NOMO-1 treated with DMSO at 0.1 percent for 48 hours (cell line): ENCODE measurements at regions not wholly inside any gene's neighbourhood (a gene's known extent, or its start where the extent isn't known, plus 50 kb on each side); places are given as distances from the start of the nearest gene placed in this dataset.

Experiments used
- DNase-seq: peaks from one replicate; lab custom pipeline; 2025; ENCODE audit not compliant: unreplicated experiment; lab: John Stamatoyannopoulos, UW

- no peak for DNase-seq
Measured at GRCh38 chr2:175574069-175574468, 392.6 kb upstream of the ATP5MC3 start.

GRCh38 chr2:175571078-175571653 is 389.7 kb upstream of the ATP5MC3 start:
- DNase-seq, result no peak

- DNase-seq, result no peak
Measured at GRCh38 chr2:175568109-175568730, 386.7 kb upstream of the ATP5MC3 start.

- DNase-seq, result peak; percentile 27
Measured at GRCh38 chr2:175567435-175568061, 386.0 kb upstream of the ATP5MC3 start.

GRCh38 chr2:175560521-175561169 is 379.1 kb upstream of the ATP5MC3 start:
- no peak for DNase-seq

- DNase-seq, result no peak
Measured at GRCh38 chr2:175559613-175560012, 378.1 kb upstream of the ATP5MC3 start.

GRCh38 chr2:175557810-175558377 is 376.4 kb upstream of the ATP5MC3 start:
- no peak for DNase-seq

GRCh38 chr2:175553910-175554309 is 372.4 kb upstream of the ATP5MC3 start:
- no peak for DNase-seq

- DNase-seq, result peak; percentile 79
Measured at GRCh38 chr2:175552902-175553301, 371.4 kb upstream of the ATP5MC3 start.

GRCh38 chr2:175540421-175540820 is 358.9 kb upstream of the ATP5MC3 start:
- DNase-seq, result no peak

GRCh38 chr2:175539122-175539521 is 357.6 kb upstream of the ATP5MC3 start:
- no peak for DNase-seq

GRCh38 chr2:175536059-175536458 is 354.5 kb upstream of the ATP5MC3 start:
- no peak for DNase-seq

GRCh38 chr2:175535631-175536030 is 354.1 kb upstream of the ATP5MC3 start:
- peak; percentile 33 for DNase-seq

- DNase-seq, result no peak
Measured at GRCh38 chr2:175525975-175526374, 344.5 kb upstream of the ATP5MC3 start.

- DNase-seq, result no peak
Measured at GRCh38 chr2:175523001-175523400, 341.5 kb upstream of the ATP5MC3 start.

- DNase-seq, result no peak
Measured at GRCh38 chr2:175518206-175518605, 336.7 kb upstream of the ATP5MC3 start.

- no peak for DNase-seq
Measured at GRCh38 chr2:175516555-175516954, 335.0 kb upstream of the ATP5MC3 start.

- no peak for DNase-seq
Measured at GRCh38 chr2:175500255-175500654, 318.7 kb upstream of the ATP5MC3 start.

- no peak for DNase-seq
Measured at GRCh38 chr2:175490360-175490791, 308.9 kb upstream of the ATP5MC3 start.

GRCh38 chr2:175478096-175478768 is 296.7 kb upstream of the ATP5MC3 start:
- DNase-seq, result no peak

- peak; percentile 79 for DNase-seq
Measured at GRCh38 chr2:175476948-175477347, 295.4 kb upstream of the ATP5MC3 start.
